Muscle layer of duodenum (tissue), 2 donors: ENCODE measurements at regions not wholly inside any gene's neighbourhood (a gene's known extent, or its start where the extent isn't known, plus 50 kb on each side); places are given as distances from the start of the nearest gene placed in this dataset.

Source experiments
- H3K27ac ChIP-seq: one replicate; pipeline ENCODE4 v1.7.0; 2013; ENCODE audit warnings: mild to moderate bottlenecking, low read length
- H3K27me3 ChIP-seq: one replicate; pipeline ENCODE4 v1.7.0; 2013; ENCODE audit warnings: low read depth, mild to moderate bottlenecking, control low read depth, low read length
- H3K36me3 ChIP-seq, 2 donors: one replicate each; pipeline ENCODE4 v1.7.0; 2013; ENCODE audit warnings: low read length in 2 of 2, control low read depth in 1 of 2, mild to moderate bottlenecking in 1 of 2; ENCODE audit not compliant: insufficient read depth in 2 of 2, control insufficient read depth in 1 of 2
- H3K4me1 ChIP-seq, 2 donors: one replicate each; pipeline ENCODE4 v1.7.0; 2013; ENCODE audit warnings: low read length in 2 of 2, mild to moderate bottlenecking in 2 of 2, control low read depth in 1 of 2, moderate library complexity in 1 of 2; ENCODE audit not compliant: insufficient read depth in 2 of 2, control insufficient read depth in 1 of 2
- H3K4me3 ChIP-seq, 2 donors: one replicate each; pipeline ENCODE4 v1.7.0; 2013; ENCODE audit warnings: low read length in 2 of 2, low read depth in 1 of 2, mild to moderate bottlenecking in 1 of 2
- H3K9me3 ChIP-seq, 2 donors: one replicate each; pipeline ENCODE4 v1.7.0; 2013; ENCODE audit warnings: low read length in 2 of 2, control low read depth in 1 of 2, mild to moderate bottlenecking in 1 of 2; ENCODE audit not compliant: control insufficient read depth in 1 of 2
- donor health status: healthy.

DNA sequence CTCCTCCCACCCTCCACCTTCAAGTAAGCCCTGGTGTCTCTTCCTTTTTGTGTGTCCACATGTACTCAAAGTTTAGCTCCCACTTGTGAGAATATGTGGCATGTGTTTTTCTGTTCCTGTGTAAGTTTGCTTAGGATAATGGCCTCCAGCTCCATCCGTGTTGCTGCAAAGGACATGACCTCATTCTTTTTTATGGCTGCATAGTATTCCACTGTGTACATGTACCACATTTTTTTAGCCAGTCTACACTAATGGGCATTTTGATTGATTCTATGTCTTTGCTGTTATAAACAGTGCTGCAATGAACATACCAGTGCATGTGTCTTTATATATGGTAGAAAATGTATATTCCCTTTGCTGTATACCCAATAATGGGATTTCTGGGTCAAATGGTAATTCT lies 710.9 kb downstream of the CCSER2 start:
- no peak overlapping the region for H3K4me3 ChIP-seq
- H3K27ac ChIP-seq = no peak overlapping the region
- no peaks in the 10 kb centered on the region for H3K27me3 ChIP-seq
- H3K9me3 ChIP-seq = peaks cover 0 to 23% of the 10 kb centered on the region in 2 donors
- H3K4me1 ChIP-seq = no peaks in the 10 kb centered on the region
- H3K36me3 ChIP-seq = no peaks in the 10 kb centered on the region

DNA sequence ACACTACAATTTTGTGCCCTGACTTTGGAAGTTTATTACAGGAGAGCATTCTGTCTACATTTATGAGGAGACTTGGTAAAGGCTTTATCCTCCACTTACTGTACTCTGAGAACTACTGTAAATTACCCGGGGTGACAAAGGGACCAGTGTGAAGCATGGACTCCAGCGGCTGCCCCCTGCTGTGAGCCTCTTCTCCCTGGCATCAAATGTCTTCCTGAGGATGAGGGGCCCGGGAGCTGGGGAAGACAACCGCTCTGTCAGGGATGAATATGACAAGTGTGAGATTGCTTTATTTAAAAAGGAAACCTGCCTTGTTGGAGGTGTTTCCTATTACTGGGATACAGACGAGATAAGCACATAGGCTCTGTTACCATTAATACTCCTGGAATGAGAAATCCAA lies 714.8 kb downstream of the CCSER2 start:
- H3K4me3 ChIP-seq = no peak overlapping the region

DNA sequence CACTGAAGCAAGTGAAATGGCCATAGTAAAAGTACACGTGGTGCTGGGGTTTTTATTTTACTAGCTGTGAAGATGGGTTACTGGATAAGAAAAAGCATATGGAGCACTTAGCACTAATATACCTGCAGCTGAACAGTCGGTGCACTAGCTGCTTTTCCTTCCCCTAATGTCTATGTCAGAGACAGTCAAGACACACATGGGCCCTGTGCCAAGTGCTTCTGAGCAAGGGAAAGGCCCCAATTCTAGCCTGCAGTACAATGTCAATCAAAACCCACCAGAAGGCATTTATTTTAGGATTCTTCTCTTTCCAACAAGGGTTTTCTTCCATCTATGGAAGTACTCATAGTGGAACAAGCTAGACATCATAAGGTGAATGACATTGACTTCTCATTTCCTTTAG lies 716.7 kb downstream of the CCSER2 start:
- Histone ChIP-seq H3K36me3 (no peaks in the 10 kb centered on the region), H3K9me3 (peaks cover 0 to under 1% of the 10 kb centered on the region in 2 donors), H3K27me3 (no peaks in the 10 kb centered on the region), H3K4me3 (no peak overlapping the region), H3K27ac (no peak overlapping the region), H3K4me1 (no peaks in the 10 kb centered on the region)

More for the DNA sequence above, 714.8 kb downstream of the CCSER2 start:
- peaks cover 0 to 13% of the 10 kb centered on the region in 2 donors for H3K9me3 ChIP-seq
- no peak overlapping the region for H3K27ac ChIP-seq
- no peaks in the 10 kb centered on the region for H3K4me1 ChIP-seq
- H3K27me3 ChIP-seq = no peaks in the 10 kb centered on the region
- no peaks in the 10 kb centered on the region for H3K36me3 ChIP-seq

DNA sequence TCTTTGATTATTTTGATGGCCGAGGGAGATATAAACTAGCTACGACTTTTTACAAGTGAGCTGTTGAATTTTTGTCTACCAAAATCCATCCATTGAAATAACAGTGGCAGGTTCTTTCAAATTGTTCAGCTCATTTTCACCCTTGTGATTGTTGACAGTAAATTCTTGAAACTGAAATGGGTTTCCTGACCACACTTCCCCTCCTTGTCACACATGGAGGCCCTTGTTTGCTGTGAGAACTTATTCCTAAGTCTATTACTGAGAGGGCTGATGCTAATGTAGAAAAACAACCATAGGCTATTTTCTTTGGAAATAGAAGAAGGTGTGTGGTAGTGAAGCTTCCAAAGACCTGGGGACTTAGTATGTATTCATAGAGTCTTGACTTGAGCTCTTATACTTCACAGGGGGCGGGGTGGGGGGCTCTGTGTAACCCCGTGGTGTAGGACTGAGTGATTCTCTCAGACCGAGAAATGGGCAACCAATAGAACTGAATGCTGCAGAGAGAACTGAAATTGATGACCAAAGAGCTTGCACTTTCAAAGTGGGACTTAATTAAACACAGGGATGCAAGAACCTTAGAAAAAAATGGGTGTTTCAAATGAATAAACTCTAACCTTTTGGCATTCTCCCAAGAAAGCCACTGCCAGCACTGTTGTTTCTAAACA lies 718.9 kb downstream of the CCSER2 start:
- no peaks in the 10 kb centered on the region for H3K4me1 ChIP-seq
- H3K36me3 ChIP-seq = no peaks in the 10 kb centered on the region
- no peak overlapping the region for H3K27ac ChIP-seq
- H3K27me3 ChIP-seq = no peaks in the 10 kb centered on the region
- H3K9me3 ChIP-seq = no peaks in the 10 kb centered on the region
- no peak overlapping the region for H3K4me3 ChIP-seq

DNA sequence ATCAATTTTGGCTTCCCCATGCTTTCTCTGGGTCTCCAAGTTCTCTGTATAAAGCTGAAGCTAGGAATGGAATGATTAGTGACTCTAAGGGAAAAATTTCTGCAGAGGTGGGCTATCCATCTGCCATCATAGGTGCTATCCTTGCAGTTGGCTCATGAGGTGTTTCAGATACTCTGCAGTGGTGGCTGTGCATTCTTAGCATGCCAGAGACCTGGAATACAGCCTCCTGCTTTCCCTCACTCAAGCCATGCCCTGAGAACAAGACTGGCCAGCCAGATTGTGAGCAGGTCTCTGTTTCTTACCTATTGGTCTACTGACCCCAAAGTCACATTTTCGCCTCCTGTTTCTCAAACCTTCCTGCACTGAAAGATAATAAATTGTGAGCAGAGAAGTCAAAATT lies 719.6 kb downstream of the CCSER2 start:
- Histone ChIP-seq H3K27ac (no peak overlapping the region), H3K4me1 (no peaks in the 10 kb centered on the region), H3K27me3 (no peaks in the 10 kb centered on the region), H3K9me3 (no peaks in the 10 kb centered on the region), H3K4me3 (no peak overlapping the region), H3K36me3 (no peaks in the 10 kb centered on the region)

DNA sequence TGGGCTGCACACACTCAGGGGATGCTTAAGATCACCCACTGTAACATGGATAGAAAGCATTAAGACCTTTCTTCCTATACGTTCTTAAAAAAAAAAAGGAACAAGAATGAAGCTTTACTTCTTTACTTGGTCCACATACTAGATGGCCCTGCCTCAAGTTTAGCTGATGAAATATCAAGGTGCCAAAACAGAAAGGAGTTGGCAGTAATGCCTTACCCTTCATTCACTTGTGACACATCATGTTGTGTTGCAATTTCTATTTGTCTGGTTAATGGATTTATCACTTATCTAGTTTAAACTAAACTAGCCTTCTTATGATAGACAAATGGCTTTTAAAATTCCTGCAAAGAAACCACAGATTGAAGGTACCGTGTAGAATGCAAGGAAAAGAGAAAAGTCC lies 720.3 kb downstream of the CCSER2 start:
- Histone ChIP-seq H3K27ac (no peak overlapping the region), H3K4me1 (no peaks in the 10 kb centered on the region), H3K9me3 (no peaks in the 10 kb centered on the region), H3K4me3 (no peak overlapping the region), H3K36me3 (no peaks in the 10 kb centered on the region), H3K27me3 (no peaks in the 10 kb centered on the region)

DNA sequence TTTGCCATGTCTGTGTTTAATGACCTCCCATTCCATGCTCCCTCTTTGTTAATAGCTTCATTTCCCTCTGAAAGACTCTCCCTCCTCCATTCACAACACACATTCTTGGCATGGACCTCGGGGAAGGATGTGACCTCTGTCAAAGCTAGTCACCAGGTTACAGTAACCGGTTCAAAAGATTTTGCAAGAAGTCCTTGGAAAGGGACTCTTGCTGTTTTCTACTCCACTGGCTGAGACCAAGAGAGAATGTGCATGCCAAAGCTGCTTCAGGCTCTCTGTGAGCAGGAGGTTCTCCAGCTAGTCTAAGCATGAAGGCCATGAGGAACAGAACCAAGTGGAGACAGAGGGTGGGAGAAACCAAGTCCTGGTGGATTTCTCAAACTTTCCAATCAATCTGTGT lies 732.6 kb downstream of the CCSER2 start:
- H3K27ac ChIP-seq = no peak overlapping the region
- H3K4me3 ChIP-seq = no peak overlapping the region
- no peaks in the 10 kb centered on the region for H3K4me1 ChIP-seq
- H3K9me3 ChIP-seq = peaks cover 0 to 5% of the 10 kb centered on the region in 2 donors
- H3K27me3 ChIP-seq = no peaks in the 10 kb centered on the region
- H3K36me3 ChIP-seq = no peaks in the 10 kb centered on the region

DNA sequence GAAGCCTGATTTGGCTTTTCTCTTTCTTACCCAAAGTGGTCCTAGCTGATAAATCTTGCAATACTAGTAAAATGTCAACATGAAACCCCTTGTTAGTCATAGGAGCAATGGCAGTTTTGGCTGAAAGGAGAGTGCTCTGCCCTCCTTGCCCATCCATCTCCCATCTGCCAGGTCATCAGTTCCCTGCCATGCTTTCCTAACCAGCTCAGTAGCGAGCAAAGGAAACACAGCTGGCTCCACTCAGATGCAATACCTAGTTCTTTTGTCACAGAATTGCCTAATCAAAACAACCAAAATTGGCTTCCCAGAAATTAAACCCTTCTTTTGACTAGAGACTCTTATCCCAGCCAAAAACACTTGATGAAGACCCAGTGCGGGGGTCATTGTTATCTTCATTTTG lies 733.0 kb downstream of the CCSER2 start:
- no peaks in the 10 kb centered on the region for H3K4me1 ChIP-seq

DNA sequence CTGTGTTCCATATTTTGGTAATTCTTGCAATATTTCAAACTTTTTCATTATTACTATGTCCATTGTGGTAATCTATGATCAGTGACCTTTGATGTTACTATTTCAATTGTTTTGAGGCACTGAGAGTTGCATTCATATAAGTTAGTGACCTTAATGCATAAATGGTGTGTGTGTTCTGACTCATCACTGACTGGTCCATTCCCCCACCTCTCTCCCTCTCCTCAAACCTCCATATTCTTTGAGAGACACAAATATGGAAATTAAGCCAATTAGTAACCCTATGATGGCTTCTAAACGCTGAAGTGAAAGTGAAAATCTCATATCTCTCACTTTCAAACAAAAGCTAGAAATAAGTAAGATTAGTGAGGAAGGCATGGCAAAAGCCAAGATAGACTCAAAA lies 739.6 kb downstream of the CCSER2 start:
- H3K4me3 ChIP-seq = no peak overlapping the region
- no peaks in the 10 kb centered on the region for H3K27me3 ChIP-seq
- H3K27ac ChIP-seq = no peak overlapping the region
- no peaks in the 10 kb centered on the region for H3K9me3 ChIP-seq
- no peaks in the 10 kb centered on the region for H3K36me3 ChIP-seq
- H3K4me1 ChIP-seq = no peaks in the 10 kb centered on the region

More for the DNA sequence above, 733.0 kb downstream of the CCSER2 start:
- H3K27ac ChIP-seq = no peak overlapping the region
- H3K36me3 ChIP-seq = no peaks in the 10 kb centered on the region
- no peaks in the 10 kb centered on the region for H3K27me3 ChIP-seq
- H3K4me3 ChIP-seq = no peak overlapping the region
- peaks cover 0 to 3% of the 10 kb centered on the region in 2 donors for H3K9me3 ChIP-seq

DNA sequence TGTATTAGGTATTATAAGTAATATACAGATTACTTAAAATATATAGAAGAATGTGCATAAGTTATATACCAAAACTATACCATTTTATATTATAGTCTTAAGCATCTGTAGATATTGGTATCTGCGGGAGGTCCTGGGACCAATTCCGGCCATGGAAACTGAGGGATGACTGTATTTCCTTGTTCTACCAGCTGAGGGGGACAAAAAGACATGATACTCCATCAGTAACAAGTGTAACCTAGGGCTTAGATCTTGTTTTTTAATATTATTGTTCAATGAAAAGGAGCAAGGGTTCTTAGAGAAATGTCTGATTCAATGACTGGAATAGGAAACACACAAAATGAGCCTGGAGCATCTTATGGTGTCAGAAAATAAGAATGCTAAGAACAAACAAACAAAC lies 752.5 kb downstream of the CCSER2 start:
- no peaks in the 10 kb centered on the region for H3K4me1 ChIP-seq
- H3K4me3 ChIP-seq = no peak overlapping the region
- H3K27me3 ChIP-seq = no peaks in the 10 kb centered on the region
- H3K9me3 ChIP-seq = no peaks in the 10 kb centered on the region
- H3K27ac ChIP-seq = no peak overlapping the region
- no peaks in the 10 kb centered on the region for H3K36me3 ChIP-seq

DNA sequence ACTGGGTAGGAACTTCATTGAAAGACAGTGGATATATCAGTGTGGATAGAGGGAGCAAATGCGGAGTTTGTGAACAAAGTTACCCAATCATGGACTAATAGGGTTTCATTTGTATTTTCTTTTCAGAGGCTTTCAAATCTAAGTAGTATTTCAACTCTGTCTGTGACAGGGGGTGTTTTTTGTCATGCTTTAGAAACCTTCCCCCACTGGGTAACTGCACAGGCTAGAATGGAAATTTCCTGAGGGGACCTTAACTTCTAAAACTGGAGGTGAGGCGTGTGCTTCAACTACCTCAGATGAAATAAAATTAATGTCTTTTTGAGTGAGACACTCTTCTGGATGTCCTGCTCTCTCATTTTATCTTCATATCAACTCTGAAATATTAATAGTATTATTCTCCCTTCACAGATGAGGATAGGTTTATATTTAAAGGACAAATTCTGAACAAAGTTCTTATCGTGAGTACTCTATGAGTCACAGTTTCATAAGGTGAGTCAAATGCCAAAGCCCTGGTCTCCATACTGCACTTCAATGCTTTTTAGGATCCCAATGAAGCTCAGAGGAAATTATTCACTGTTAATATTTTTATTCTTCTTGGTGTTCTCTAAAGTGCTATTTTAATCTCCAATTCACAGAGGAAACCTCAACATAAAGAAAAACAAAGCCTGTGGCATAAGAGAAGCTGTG lies 770.6 kb downstream of the CCSER2 start:
- Histone ChIP-seq H3K4me1 (no peaks in the 10 kb centered on the region), H3K27ac (no peak overlapping the region), H3K27me3 (no peaks in the 10 kb centered on the region), H3K4me3 (no peak overlapping the region), H3K36me3 (no peaks in the 10 kb centered on the region), H3K9me3 (no peaks in the 10 kb centered on the region)

DNA sequence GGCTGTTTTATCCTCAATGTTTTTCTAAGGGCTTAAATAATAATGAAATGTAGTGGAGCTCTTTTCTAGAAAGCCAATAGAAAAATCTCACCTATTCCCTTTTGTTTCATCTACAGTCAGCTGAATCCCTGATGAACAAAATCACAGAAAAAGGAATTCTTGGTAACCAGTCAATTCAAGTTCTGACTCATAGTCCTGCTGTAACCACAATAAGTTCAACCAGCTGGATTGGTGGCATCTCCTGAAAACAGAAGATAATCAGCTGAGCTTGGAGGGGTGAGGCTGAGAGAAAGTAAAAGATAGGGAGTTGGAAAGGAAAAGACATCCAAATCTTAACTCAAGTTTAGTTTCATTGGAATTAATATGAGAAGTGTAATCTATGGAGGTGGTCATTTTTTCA lies 772.1 kb downstream of the CCSER2 start:
- no peaks in the 10 kb centered on the region for H3K4me1 ChIP-seq
- H3K4me3 ChIP-seq = no peak overlapping the region
- no peaks in the 10 kb centered on the region for H3K27me3 ChIP-seq
- H3K36me3 ChIP-seq = no peaks in the 10 kb centered on the region
- no peak overlapping the region for H3K27ac ChIP-seq
- no peaks in the 10 kb centered on the region for H3K9me3 ChIP-seq
